ENCODE measurements at regions not wholly inside any gene's neighbourhood (a gene's known extent, or its start where the extent isn't known, plus 50 kb on each side); places are given as distances from the start of the nearest gene placed in this dataset.

GRCh38 chr1:192916021-192916420, 107.2 kb downstream of the RGS2 start:
- TF ChIP-seq CTCF (IDR thresholded peaks at IDR 0.05), result no peak
- no peak for TF ChIP-seq EP300 (IDR thresholded peaks at IDR 0.05)

Data from upper lobe of left lung (tissue), 4 donors.